ENCODE measurements at regions not wholly inside any gene's neighbourhood (a gene's known extent, or its start where the extent isn't known, plus 50 kb on each side); places are given as distances from the start of the nearest gene placed in this dataset.

- no peak overlapping the region for H3K4me3 ChIP-seq (ENCODE audit: low read depth, low read length)
- DNase-seq (ENCODE audit: low read depth, low spot score): no peak
- ChIA-PET POLR2A (no interaction called here), CTCF (no interaction called here)
- no peak for TF ChIP-seq CTCF (IDR thresholded peaks at IDR 0.05; ENCODE audit: insufficient read depth, low read length, missing control alignments)
Observed at GRCh38 chr12:25792031-25792430, 166.5 kb upstream of the RASSF8 start.

GRCh38 chr12:25793196-25793595 lies 165.3 kb upstream of the RASSF8 start:
- no peak for DNase-seq (ENCODE audit: low read depth, low spot score)
- H3K4me3 ChIP-seq (ENCODE audit: low read depth, low read length): no peak overlapping the region
- no peak for TF ChIP-seq CTCF (IDR thresholded peaks at IDR 0.05; ENCODE audit: insufficient read depth, low read length, missing control alignments)
- ChIA-PET CTCF (no interaction called here), POLR2A (no interaction called here)

- no peak for TF ChIP-seq CTCF (IDR thresholded peaks at IDR 0.05; ENCODE audit: insufficient read depth, low read length, missing control alignments)
- H3K4me3 ChIP-seq (ENCODE audit: low read depth, low read length): no peak overlapping the region
- CTCF ChIA-PET: no interaction called here
- DNase-seq (ENCODE audit: low read depth, low spot score): no peak
- POLR2A ChIA-PET: no interaction called here
Observed at GRCh38 chr12:25794571-25794970, 163.9 kb upstream of the RASSF8 start.

GRCh38 chr12:25796523-25797000 lies 161.9 kb upstream of the RASSF8 start:
- no peak for TF ChIP-seq CTCF (IDR thresholded peaks at IDR 0.05; ENCODE audit: insufficient read depth, low read length, missing control alignments)
- DNase-seq (ENCODE audit: low read depth, low spot score): no peak
- ChIA-PET CTCF (no interaction called here), POLR2A (no interaction called here)
- H3K4me3 ChIP-seq (ENCODE audit: low read depth, low read length): no peak overlapping the region

- ChIA-PET POLR2A (no interaction called here), CTCF (interaction anchor here (1.0 kb wide), 1 partner anchor 361 kb away, joined by 3 read pairs; no protein-coding TSS in a partner anchor)
- no peak for TF ChIP-seq CTCF (IDR thresholded peaks at IDR 0.05; ENCODE audit: insufficient read depth, low read length, missing control alignments)
- no peak for DNase-seq (ENCODE audit: low read depth, low spot score)
- H3K4me3 ChIP-seq (ENCODE audit: low read depth, low read length): no peak overlapping the region
Observed at GRCh38 chr12:25797386-25797785, 161.1 kb upstream of the RASSF8 start.

GRCh38 chr12:25797949-25798348 lies 160.5 kb upstream of the RASSF8 start:
- no peak for DNase-seq (ENCODE audit: low read depth, low spot score)
- ChIA-PET CTCF (interaction anchor here (1.0 kb wide), 1 partner anchor 361 kb away, joined by 3 read pairs; no protein-coding TSS in a partner anchor), POLR2A (no interaction called here)
- no peak for TF ChIP-seq CTCF (IDR thresholded peaks at IDR 0.05; ENCODE audit: insufficient read depth, low read length, missing control alignments)
- no peak overlapping the region for H3K4me3 ChIP-seq (ENCODE audit: low read depth, low read length)
